HEK293 (cell line): ENCODE measurements at regions not wholly inside any gene's neighbourhood (a gene's known extent, or its start where the extent isn't known, plus 50 kb on each side); places are given as distances from the start of the nearest gene placed in this dataset.

Experiments used
- CTCF ChIP-seq: fragments of 450-650 bp; formaldehyde crosslinking; IDR thresholded peaks from 2 replicates; pipeline ENCODE4 v1.5.1; 2016; ENCODE audit warnings: missing biosample characterization, missing genetic modification characterization
- SALL2 ChIP-seq: fragments of 450-650 bp; formaldehyde crosslinking; IDR thresholded peaks from 2 replicates; pipeline ENCODE4 v1.5.0; 2017; ENCODE audit warnings: missing biosample characterization, mild to moderate bottlenecking, missing genetic modification characterization, borderline replicate concordance
- SP3 ChIP-seq: fragments of 450-650 bp; formaldehyde crosslinking; IDR thresholded peaks from 2 replicates; pipeline ENCODE4 v1.5.1; 2016; ENCODE audit warnings: missing biosample characterization, missing genetic modification characterization
- ZBTB48 ChIP-seq: fragments of 450-650 bp; formaldehyde crosslinking; IDR thresholded peaks from 2 replicates; pipeline ENCODE4 v1.5.1; 2016; ENCODE audit warnings: missing biosample characterization, missing genetic modification characterization
- ZBTB49 ChIP-seq: fragments of 450-650 bp; formaldehyde crosslinking; IDR thresholded peaks from 2 replicates; pipeline ENCODE4 v1.5.1; 2016; ENCODE audit warnings: missing biosample characterization, missing genetic modification characterization, low read depth
- ZNF10 ChIP-seq: fragments of 450-650 bp; formaldehyde crosslinking; IDR thresholded peaks from 2 replicates; pipeline ENCODE4 v1.5.1; 2017; ENCODE audit warnings: missing biosample characterization, missing genetic modification characterization
- ZNF394 ChIP-seq: fragments of 450-650 bp; formaldehyde crosslinking; IDR thresholded peaks from 2 replicates; pipeline ENCODE4 v1.5.1; 2016; ENCODE audit warnings: missing biosample characterization, missing genetic modification characterization, mild to moderate bottlenecking, moderate library complexity, borderline replicate concordance

- TF ChIP-seq ZBTB48 (tag by site-specific recombination) (no peak), ZNF394 (tag by site-specific recombination) (no peak), CTCF (no peak), ZNF10 (tag by site-specific recombination) (no peak), SALL2 (tag by site-specific recombination) (no peak), ZBTB49 (no peak), SP3 (tag by site-specific recombination) (no peak)
These were observed 116.6 kb downstream of the CBLN4 start for GRCh38 chr20:55888685-55889084.
